GM21367 (cell line): ENCODE measurements at regions not wholly inside any gene's neighbourhood (a gene's known extent, or its start where the extent isn't known, plus 50 kb on each side); places are given as distances from the start of the nearest gene placed in this dataset.

ENCODE experiments used
- ATAC-seq: cut with Tn5 transposase; IDR thresholded peaks from one replicate; pipeline ENCODE4 v1.9.1; 2021; ENCODE audit not compliant: unreplicated experiment

- ATAC-seq, result no peak
Observed at GRCh38 chr11:112728716-112729115, 232.5 kb upstream of the NCAM1 start.

- no peak for ATAC-seq
Observed at GRCh38 chr11:112730591-112730990, 230.6 kb upstream of the NCAM1 start.

GRCh38 chr11:112731538-112731937 is 229.7 kb upstream of the NCAM1 start:
- ATAC-seq, result no peak

GRCh38 chr11:112732031-112732430 is 229.2 kb upstream of the NCAM1 start:
- ATAC-seq, result no peak

GRCh38 chr11:112734207-112734606 is 227.0 kb upstream of the NCAM1 start:
- no peak for ATAC-seq

GRCh38 chr11:112735470-112735869 is 225.8 kb upstream of the NCAM1 start:
- ATAC-seq, result no peak

- no peak for ATAC-seq
Observed at GRCh38 chr11:112744041-112744440, 217.2 kb upstream of the NCAM1 start.

GRCh38 chr11:112745973-112746372 is 215.2 kb upstream of the NCAM1 start:
- no peak for ATAC-seq

GRCh38 chr11:112748252-112748651 is 213.0 kb upstream of the NCAM1 start:
- ATAC-seq, result no peak

GRCh38 chr11:112748713-112749543 is 212.3 kb upstream of the NCAM1 start:
- ATAC-seq, result no peak

GRCh38 chr11:112751329-112751728 is 209.9 kb upstream of the NCAM1 start:
- no peak for ATAC-seq

- no peak for ATAC-seq
Observed at GRCh38 chr11:112751772-112752171, 209.4 kb upstream of the NCAM1 start.

GRCh38 chr11:112752563-112752962 is 208.7 kb upstream of the NCAM1 start:
- no peak for ATAC-seq

- no peak for ATAC-seq
Observed at GRCh38 chr11:112753706-112754105, 207.5 kb upstream of the NCAM1 start.

GRCh38 chr11:112759418-112759817 is 201.8 kb upstream of the NCAM1 start:
- no peak for ATAC-seq

GRCh38 chr11:112760396-112761059 is 200.7 kb upstream of the NCAM1 start:
- no peak for ATAC-seq

- ATAC-seq, result no peak
Observed at GRCh38 chr11:112761911-112762706, 199.1 kb upstream of the NCAM1 start.

GRCh38 chr11:112762707-112763090 is 198.5 kb upstream of the NCAM1 start:
- no peak for ATAC-seq

- ATAC-seq, result no peak
Observed at GRCh38 chr11:112765337-112765736, 195.9 kb upstream of the NCAM1 start.

- ATAC-seq, result no peak
Observed at GRCh38 chr11:112769170-112769569, 192.1 kb upstream of the NCAM1 start.

- ATAC-seq, result no peak
Observed at GRCh38 chr11:112769584-112769983, 191.6 kb upstream of the NCAM1 start.

- ATAC-seq, result no peak
Observed at GRCh38 chr11:112770033-112770432, 191.2 kb upstream of the NCAM1 start.
